ENCODE measurements at regions not wholly inside any gene's neighbourhood (a gene's known extent, or its start where the extent isn't known, plus 50 kb on each side); places are given as distances from the start of the nearest gene placed in this dataset.

- H3K4me1 Mint-ChIP-seq = peaks cover 2% of the 10 kb centered on the region
- Histone ChIP-seq H3K9me3 (ENCODE audit: control insufficient read depth, low read length) (peaks cover 19% of the 10 kb centered on the region), H3K27me3 (ENCODE audit: control insufficient read depth, insufficient read depth, low read length, poor library complexity, severe bottlenecking) (no peaks in the 10 kb centered on the region), H3K27ac (ENCODE audit: low read depth, low read length) (no peak overlapping the region), H3K4me3 (ENCODE audit: low read length) (no peak overlapping the region), H3K4me1 (ENCODE audit: control insufficient read depth, insufficient read depth, low read length) (no peaks in the 10 kb centered on the region), H3K9ac (ENCODE audit: extremely low read depth, low read length, poor library complexity, severe bottlenecking) (no peak overlapping the region), H3K36me3 (ENCODE audit: control insufficient read depth, insufficient read depth, low read length) (no peaks in the 10 kb centered on the region)
- H3K9me3 Mint-ChIP-seq = peaks cover 6% of the 10 kb centered on the region
- TF ChIP-seq, protein P1, sequence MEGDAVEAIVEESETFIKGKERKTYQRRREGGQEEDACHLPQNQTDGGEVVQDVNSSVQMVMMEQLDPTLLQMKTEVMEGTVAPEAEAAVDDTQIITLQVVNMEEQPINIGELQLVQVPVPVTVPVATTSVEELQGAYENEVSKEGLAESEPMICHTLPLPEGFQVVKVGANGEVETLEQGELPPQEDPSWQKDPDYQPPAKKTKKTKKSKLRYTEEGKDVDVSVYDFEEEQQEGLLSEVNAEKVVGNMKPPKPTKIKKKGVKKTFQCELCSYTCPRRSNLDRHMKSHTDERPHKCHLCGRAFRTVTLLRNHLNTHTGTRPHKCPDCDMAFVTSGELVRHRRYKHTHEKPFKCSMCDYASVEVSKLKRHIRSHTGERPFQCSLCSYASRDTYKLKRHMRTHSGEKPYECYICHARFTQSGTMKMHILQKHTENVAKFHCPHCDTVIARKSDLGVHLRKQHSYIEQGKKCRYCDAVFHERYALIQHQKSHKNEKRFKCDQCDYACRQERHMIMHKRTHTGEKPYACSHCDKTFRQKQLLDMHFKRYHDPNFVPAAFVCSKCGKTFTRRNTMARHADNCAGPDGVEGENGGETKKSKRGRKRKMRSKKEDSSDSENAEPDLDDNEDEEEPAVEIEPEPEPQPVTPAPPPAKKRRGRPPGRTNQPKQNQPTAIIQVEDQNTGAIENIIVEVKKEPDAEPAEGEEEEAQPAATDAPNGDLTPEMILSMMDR (conservative IDR thresholded peaks at IDR 0.05) = no peak
- DNase-seq = no peak
- H3K27ac Mint-ChIP-seq = no peak overlapping the region
- H3K27me3 Mint-ChIP-seq (ENCODE audit: insufficient read depth) = peaks cover 2% of the 10 kb centered on the region
- 83 to 84% methylated on average over 2 of the region's 2 CpGs for WGBS, 2 experiments (ENCODE audit: insufficient coverage in 1 of 2, insufficient read length in 1 of 2)
- peaks cover 3% of the 10 kb centered on the region for H3K36me3 Mint-ChIP-seq (ENCODE audit: low read depth)
- no peak overlapping the region for H3K4me3 Mint-ChIP-seq
Observed at GRCh38 chr4:54607067-54607466, 50.7 kb upstream of the KIT start.

GRCh38 chr4:54607521-54607920, 50.2 kb upstream of the KIT start:
- Mint-ChIP-seq H3K9me3 (peaks cover 6% of the 10 kb centered on the region), H3K27me3 (ENCODE audit: insufficient read depth) (peaks cover 2% of the 10 kb centered on the region), H3K4me3 (no peak overlapping the region), H3K27ac (no peak overlapping the region), H3K36me3 (ENCODE audit: low read depth) (peaks cover 3% of the 10 kb centered on the region), H3K4me1 (peaks cover 2% of the 10 kb centered on the region)
- Histone ChIP-seq H3K4me3 (ENCODE audit: low read length) (no peak overlapping the region), H3K36me3 (ENCODE audit: control insufficient read depth, insufficient read depth, low read length) (no peaks in the 10 kb centered on the region), H3K27ac (ENCODE audit: low read depth, low read length) (no peak overlapping the region), H3K27me3 (ENCODE audit: control insufficient read depth, insufficient read depth, low read length, poor library complexity, severe bottlenecking) (no peaks in the 10 kb centered on the region), H3K9me3 (ENCODE audit: control insufficient read depth, low read length) (peaks cover 19% of the 10 kb centered on the region), H3K9ac (ENCODE audit: extremely low read depth, low read length, poor library complexity, severe bottlenecking) (no peak overlapping the region), H3K4me1 (ENCODE audit: control insufficient read depth, insufficient read depth, low read length) (no peaks in the 10 kb centered on the region)
- TF ChIP-seq, protein P1 (conservative IDR thresholded peaks at IDR 0.05) = no peak
- no peak for DNase-seq

All from endodermal cell (in vitro differentiated cells).